Fibroblast of skin of back (primary cell): ENCODE measurements at regions not wholly inside any gene's neighbourhood (a gene's known extent, or its start where the extent isn't known, plus 50 kb on each side); places are given as distances from the start of the nearest gene placed in this dataset.
"Not testable (repeated sequence)": the region's sequence is repeated elsewhere in the genome, so short reads cannot be mapped to it uniquely, and the experiment has no call there.

Experiments
- DNase-seq: peaks from one replicate; pipeline ENCODE4 v3.0.0-alpha.2; 2013

DNA sequence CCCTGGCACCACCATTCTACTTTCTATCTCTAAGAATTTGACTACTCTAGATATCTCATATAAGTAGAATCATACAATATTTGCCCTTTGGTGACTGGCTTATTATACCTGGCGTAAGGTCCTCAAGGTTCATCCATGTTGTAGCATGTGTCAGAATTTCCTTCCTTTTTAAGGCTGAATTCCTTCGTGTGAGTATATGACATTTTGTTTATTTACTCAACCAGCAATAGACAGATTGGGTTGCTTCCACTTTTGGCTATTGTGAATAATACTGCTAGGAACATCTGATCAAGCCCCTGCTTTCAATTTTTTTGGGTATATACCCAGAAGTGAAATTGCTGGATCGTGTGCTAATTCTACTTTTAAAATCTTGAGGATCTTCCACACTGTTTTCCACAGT lies 232.8 kb upstream of the MCHR2 start:
- DNase-seq, result no peak

DNA sequence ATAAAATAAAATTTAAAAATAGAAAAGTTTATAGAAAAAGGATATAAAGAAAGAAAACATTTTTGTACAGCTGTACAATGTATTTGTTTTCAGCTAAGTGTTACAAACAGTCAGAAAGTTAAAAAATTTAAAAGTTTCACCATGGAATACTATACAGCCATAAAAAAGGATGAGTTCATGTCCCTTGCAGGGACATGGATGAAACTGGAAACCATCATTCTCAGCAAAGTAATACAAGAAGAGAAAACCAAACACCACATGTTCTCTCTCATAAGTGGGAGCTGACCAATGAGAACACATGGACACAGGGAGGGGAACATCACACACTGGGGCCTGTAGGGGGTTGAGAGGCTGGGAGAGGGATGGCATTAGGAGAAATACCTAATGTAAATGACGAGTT lies 229.9 kb upstream of the MCHR2 start:
- not testable (repeated sequence) for DNase-seq

DNA sequence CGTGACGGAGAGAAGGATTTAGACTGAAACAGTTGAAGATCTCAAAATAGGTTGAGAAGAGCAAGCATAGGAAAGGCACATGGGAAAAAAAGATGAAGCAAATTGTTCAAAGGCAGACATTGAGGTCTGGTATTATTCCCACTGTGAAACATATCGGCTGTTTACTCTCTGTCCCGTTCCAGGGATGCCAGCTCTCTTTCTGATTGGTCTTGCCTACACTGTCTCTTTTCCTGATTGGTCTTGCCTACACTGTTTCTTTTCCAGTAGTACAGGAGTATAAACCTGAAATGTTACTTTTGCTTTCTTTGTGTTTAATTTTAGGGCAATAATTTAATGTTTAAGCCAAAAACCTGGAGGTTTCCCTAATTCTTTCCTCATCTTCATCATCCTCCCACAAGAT lies 226.5 kb upstream of the MCHR2 start:
- DNase-seq, result no peak

GRCh38 chr6:100217225-100218012 lies 223.4 kb upstream of the MCHR2 start:
- peak; percentile 35 for DNase-seq

- DNase-seq, result no peak
These were observed 222.7 kb upstream of the MCHR2 start for GRCh38 chr6:100216760-100217159.

- peak; percentile 86 for DNase-seq
These were observed 218.1 kb upstream of the MCHR2 start for GRCh38 chr6:100212131-100212530.

DNA sequence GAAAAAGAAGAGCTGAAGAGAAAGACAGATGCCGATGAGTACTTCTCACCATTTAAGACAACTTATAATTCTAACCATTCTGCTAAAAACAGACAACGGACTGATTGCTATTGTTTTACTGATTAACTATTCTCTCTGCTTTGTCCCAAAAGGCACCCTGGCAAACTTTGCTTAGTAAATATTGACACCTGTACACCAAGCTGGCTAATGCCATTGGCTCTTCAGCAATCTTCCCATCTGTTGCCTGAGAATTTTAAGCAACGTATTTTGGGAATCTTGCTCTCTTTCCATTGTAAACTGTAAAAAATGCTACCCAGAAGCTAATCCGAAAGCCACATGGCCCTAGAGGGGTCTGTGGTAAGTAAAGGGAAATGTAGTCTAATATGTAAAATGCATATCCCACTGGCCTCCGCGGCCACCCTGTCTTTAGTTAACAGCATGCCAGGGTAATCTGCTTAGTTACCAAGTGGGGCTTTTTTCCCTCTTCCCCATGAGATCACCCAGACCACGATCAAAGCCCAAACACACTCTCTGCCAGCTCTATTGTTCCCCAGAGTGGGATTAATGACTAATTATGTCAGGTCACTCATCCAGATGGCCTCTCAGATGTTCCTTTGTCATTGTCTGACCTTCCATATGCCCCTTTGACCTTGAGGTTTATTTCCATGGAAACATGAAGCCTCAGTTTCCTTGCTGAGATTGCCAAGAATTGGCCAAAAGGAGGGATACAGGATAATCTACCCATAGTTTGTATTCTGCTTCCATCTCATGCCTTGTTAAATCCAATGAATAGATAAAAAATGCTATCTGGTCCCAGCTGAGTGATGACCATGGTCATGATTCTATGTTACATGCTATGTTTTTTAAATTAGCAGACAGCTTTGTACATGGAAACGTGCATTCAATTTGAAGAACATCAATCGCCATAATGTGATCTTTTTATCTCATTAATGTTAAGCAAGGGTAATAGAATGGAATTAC lies 216.4 kb upstream of the MCHR2 start:
- no peak for DNase-seq

DNA sequence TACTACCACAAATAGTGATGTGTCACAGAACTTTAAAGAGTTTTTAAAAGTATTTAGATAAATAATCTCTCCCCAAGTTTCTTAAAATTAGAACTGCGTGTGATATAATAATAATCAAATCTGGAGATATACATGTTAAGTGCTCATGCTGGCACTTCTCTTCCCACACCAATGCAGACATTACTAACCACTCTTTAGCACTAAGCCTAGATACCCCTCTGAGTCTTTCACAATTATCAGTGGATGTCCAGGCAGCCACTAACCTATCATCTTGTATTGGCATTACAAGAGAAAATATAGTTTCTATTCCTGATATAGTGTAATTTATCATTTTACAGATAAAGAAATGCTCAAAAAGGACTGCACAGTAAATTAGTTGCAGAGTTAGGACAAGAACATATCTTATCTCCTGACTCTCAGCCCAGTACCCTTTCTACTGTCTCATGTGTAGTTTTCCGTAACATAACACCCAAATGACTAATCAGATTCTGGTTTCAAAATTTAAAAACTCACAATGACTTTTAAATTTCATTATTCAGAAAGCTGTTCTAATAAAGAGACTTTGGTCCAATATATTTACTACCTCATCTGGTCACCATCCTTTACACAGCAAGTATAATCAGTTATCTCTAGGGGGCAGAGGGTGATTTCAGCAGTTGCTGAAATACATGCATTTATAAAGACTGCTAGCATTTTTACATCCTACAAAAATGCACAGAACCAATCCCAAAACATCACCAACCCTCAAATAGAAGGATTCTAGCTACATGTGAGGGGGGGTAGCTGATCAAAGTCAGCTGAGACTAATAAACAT lies 215.5 kb upstream of the MCHR2 start:
- DNase-seq, result peak; percentile 45

DNA sequence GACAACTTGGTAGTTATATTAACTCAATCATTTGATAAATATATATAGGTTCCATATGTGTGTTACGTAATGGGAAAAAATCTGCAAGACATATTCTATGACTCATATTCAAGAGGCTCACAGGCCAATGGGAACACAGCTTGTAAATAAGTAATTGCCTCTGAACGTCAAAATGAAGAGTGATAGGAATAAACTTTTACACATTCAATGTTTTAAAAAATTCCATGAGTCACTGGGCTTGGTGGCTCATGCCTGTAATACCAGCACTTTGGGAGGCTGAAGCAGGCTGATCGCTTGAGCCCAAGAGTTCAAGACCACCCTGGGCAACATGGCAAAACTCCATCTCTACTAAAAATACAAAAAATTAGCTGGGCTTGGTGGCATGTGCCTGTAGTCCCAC lies 209.4 kb upstream of the MCHR2 start:
- DNase-seq, result peak; percentile 99

DNA sequence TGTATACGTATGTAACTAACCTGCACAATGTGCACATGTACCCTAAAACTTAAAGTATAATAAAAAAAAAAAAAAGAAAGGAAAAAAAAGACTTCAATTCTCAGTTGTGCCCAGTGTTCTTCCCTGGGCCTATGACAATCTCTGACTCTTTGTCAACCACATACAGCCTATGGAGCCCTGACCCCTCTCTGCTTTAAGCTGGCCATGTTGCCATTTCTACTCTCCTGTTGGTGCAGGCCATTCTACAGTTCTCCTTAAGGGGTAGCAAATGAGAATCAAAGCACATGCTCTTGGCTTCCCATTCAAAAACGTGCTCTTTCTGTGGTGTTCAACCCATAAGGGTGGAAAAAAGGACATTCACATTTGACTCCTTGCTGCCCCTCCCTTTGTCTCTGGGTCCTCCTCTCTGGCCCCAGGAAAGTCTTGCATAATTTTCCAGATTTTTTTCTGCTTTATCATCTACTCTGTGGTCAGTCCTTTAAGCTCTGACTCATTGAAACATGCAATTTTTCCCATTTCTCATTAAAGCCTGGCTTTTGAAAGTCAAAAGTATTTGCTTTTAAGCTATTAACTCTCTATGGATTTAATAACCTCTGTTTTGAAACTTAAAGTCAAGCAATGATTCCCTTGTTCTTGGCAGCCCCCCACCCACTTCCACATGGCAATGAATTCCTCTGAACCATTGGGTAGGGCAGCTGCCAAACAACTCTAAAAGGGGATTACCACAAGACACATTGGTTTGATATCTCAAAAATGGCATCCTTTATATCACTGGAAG lies 208.6 kb upstream of the MCHR2 start:
- DNase-seq, result peak; percentile 98

DNA sequence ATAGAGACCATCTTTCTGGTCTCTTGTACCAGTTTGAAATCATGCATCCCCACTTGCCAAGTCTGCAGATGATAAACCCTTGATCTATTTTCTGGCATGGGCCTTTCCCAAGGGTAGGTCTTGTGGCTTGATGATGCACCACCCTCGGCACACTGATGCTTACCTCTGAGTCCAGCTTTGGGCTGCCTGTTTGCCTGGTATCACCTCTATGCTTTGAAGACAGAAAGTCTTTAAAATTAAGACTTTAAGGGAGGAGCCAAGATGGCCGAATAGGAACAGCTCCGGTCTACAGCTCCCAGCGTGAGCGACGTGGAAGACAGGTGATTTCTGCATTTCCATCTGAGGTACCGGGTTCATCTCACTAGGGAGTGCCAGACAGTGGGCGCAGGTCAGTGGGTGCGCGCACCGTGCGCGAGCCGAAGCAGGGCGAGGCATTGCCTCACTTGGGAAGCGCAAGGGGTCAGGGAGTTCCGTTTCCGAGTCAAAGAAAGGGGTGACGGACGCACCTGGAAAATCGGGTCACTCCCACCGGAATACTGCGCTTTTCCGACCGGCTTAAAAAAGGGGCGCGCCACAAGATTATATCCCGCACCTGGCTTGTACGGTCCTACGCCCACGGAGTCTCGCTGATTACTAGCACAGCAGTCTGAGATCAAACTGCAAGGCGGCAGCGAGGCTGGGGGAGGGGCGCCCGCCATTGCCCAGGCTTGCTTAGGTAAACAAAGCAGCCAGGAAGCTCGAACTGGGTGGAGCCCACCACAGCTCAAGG lies 202.4 kb upstream of the MCHR2 start:
- DNase-seq, result not testable (repeated sequence)

DNA sequence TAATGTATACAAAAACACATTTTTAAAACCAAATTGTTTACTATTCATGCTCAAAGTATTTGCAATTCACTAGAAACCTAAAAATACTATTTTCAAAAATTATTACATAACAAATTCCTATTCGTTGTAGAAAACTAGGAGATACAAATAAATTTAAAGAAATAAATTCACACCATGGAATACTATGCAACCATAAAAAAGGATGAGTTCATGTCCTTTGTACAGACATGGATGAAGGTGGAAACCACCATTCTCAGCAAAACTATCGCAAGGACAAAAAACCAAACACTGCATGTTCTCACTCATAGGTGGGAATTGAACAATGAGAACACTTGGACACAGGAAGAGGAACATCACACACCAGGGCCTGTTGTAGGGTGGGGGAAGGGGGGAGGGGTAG lies 201.2 kb upstream of the MCHR2 start:
- not testable (repeated sequence) for DNase-seq

- no peak for DNase-seq
These were observed 200.5 kb upstream of the MCHR2 start for GRCh38 chr6:100194535-100194934.

DNA sequence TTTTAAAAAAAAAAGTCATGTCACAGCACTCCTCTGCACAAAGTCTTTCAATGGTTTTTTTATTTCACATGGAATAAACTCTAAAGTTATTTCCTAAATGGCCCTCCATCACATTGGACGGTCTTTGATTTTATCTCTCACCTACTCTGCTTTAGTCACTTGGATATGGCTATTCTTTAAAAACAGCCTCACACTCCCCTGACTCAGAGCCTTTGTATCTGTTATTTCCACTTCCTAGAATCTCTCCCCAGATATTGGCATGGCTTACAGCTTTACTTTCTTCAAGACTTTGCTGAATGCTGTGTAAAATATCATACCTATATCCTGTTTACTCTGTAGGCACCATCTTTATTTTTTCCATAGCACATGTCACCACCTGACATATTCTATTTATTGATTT lies 194.7 kb upstream of the MCHR2 start:
- no peak for DNase-seq

DNA sequence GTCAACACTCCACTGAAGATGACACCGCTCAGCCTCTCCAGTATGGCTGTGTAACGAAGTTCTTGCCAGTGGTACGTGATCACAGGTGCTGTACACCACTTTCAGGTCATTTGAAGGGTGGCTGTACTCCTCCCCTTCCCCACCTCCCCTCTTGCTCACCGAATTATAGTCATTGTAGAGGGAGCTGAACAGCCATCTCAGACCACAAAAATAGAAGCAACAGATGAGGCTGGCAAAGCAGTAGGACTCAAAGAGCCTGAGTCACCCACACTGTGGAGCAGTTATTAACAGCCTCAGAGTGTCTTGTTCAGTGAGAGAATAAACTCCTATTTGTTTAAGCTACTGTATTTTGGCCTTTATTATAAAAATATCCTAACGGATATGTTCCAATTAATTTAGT lies 192.5 kb upstream of the MCHR2 start:
- DNase-seq, result peak; percentile 62

DNA sequence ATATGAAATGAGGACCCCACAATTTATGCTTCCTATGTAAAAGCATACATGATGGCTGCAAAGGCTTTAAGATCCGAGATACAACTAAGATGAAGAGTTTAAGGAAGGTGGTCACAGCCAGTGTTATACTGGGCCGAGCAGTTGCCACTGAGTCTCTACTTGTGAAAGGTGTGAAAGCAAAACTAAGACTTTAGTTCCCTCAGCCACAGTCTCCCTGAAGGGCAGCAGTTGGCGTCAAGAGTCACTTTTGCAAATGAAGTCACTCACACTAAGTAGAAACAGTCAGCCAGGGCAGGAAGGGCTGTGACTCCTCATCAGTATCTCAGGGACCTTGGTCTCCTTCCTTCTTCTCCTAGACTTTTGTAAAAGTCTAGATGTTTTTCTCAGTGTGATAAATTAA lies 191.6 kb upstream of the MCHR2 start:
- DNase-seq, result no peak

DNA sequence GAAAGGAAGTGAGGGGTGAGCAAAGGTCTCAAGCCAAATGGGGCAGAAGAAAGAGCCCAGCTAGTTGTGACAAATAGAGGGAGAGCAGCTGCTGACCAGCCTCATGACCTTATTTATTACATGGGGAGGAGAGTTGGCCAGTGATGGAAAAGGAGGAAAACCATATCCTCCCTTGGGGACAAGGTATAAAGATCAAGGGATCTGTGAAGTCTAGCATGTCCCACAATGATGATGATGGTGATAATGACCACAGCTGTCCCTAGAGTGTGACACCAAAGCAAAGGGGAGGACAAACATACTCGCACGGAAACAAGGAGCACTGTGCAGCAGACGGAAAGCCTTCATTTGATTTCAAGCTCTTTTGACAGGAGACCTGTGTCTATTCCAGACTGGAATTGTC lies 190.4 kb upstream of the MCHR2 start:
- DNase-seq, result no peak

DNA sequence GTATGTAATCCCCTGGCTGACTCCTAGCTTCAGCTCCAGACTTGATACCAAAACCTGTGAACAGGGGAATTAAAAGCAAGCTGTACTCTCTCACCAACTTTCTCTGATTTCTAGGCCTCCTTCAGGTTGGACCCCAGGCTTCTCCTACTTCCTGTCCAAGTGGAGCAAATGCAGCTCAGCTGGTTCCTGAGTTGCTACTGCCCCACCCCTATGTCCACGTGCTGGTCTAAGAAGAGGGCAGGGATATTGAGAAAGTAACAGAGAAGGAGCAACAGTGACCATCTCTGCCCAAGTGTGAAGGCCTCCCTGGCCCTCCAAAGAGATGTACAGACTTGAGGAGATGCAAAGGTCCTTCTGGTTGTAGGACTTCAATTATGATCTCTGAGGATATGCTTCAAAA lies 188.3 kb upstream of the MCHR2 start:
- DNase-seq, result no peak

DNA sequence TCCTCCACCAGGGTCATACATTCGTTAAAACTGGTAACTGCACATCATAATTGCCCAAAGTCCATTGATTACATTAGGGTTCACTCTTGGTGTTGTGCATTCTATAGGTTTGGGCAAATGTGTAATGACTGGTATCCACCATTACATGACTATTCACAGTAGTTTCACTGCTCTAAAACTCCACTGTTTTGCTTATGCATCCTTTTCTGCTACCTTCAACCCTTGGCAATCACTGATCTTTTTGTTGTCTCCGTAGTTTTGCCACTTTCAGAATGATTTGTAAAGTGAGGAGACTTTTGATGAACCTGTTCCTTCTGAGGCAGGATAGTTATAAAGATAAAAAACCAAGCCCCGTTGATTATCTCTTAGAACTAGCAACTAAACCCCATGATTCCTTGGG lies 187.3 kb upstream of the MCHR2 start:
- DNase-seq, result no peak

DNA sequence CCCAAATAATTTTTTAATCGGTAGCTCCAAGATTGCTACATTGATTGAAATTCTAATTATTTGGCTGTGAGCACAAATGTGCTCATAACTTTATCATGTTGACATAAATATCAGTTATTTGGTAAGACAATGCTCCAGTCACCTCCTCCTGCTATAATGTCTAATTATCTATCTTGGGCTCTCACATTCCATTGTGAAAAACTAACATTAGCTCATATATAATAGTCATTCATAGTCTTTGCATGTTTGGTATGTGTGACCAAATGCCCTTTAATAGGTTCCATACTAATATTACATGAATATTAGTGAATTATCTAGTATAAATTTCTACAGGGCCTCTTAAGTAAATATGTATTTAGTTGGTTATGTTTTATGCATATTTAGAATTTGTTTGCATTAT lies 185.6 kb upstream of the MCHR2 start:
- DNase-seq, result peak; percentile 59

- DNase-seq, result no peak
These were observed 183.9 kb upstream of the MCHR2 start for GRCh38 chr6:100177956-100178355.
